COLO668 (cell line): ENCODE measurements at regions not wholly inside any gene's neighbourhood (a gene's known extent, or its start where the extent isn't known, plus 50 kb on each side); places are given as distances from the start of the nearest gene placed in this dataset.
"Not testable (repeated sequence)": the region's sequence is repeated elsewhere in the genome, so short reads cannot be mapped to it uniquely, and the experiment has no call there.

ENCODE experiments used
- DNase-seq: peaks from one replicate; lab custom pipeline; 2025; ENCODE audit not compliant: unreplicated experiment; lab: John Stamatoyannopoulos, UW

DNA sequence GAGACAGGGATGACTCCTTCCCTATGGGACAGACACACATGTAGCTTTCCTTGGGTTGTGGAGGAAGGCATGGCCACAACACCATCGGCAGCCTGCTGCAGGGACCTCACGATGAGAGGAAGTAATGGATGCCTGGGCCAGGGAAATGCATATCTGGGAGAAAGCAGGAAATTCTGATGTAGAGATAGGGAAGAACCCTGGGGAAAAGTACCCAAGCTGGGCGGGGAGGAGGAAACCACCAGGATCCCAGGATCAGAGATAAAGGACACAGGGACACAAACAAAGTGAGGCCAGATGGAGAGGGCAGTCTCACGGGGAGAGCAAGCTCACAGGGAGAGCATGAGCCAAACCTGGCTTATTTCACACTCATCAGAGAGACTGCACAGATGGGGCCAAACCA is 294.7 kb upstream of the TEKT4 start:
- not testable (repeated sequence) for DNase-seq

DNA sequence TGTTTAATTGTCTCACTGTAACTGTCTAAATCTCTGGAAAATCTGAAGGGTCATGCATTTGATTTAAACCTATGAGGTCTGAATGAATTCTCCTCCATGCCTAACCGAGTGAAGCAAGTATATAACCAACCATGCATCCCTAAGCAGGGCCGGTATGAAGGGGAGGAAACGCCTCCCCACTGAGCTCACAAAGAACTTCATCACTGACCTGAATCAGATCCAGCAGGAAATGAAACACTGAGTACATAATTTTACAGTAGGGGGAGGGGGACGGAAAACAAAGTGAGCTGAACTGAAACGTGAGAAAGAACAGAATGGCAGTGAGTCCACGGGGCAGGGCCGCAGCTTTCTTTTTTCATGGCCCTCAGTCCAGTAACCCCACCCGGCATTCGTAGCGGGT is 294.1 kb upstream of the TEKT4 start:
- DNase-seq: not testable (repeated sequence)

DNA sequence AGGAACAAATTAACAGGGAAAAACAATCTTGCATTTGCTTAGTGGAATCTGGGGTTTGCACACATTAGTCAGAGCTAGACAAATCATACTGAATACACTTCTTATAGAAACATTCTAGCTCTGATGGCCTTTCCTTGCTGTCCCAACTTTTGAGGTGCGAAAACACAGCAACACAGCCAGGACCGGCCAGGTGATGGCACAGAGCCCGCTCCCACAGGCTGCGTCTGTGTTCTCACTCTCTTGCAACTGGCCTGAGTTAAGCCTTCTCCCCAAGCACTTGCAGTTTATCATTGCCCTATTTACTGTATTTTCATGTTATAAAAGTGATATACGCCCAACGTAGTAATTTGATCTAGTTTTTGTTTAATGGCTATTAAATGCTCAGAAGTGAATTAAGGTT is 292.0 kb upstream of the TEKT4 start:
- not testable (repeated sequence) for DNase-seq

DNA sequence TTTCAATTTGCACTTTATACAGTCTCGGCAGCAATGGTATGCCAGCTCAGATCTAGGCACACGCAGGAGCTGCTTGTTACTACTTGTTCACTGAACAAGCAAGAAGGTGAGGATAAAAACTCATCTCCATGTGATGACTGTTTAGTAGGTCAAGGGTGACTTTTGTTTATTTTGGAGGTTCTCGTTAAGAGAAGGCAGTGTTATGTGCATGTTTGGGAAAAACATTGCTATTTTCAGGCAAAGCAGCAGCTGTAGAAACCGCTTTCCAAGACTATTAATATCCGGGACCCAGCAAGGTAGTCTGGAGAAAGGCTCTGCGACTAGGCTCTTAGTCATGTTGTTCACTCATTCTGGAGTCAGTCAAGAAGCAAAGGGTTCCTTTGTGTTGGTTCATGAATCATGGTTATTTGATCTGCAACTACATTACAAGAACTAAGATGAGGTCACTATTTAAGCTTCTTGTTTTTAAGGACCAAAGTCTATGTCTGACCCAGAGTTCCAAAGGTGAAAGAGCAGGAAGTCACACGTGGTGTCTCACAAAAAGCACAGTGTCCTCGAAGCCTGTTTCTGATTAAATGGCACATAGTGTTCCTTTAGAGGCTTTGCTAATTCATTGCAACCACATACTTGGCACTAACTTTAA is 288.0 kb upstream of the TEKT4 start:
- not testable (repeated sequence) for DNase-seq

DNA sequence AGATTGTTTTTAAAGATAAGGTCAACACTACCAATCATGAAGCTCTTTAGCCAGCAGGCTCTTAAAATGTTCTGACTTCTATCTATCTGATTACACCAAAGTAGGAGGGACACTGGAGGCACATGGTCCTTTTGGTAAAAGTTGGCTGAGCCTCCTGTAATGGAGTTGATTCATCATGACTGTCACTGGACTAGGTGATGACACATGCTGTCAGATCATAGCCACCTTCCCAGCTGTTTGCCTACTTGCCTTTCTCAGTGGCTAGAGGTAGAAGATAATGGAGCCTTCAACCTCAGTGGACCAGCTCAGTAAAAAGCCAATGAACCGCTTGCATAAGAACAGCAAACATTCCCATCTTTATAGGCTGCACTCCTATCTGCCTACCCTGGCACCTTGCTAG is 286.7 kb upstream of the TEKT4 start:
- DNase-seq: not testable (repeated sequence)

DNA sequence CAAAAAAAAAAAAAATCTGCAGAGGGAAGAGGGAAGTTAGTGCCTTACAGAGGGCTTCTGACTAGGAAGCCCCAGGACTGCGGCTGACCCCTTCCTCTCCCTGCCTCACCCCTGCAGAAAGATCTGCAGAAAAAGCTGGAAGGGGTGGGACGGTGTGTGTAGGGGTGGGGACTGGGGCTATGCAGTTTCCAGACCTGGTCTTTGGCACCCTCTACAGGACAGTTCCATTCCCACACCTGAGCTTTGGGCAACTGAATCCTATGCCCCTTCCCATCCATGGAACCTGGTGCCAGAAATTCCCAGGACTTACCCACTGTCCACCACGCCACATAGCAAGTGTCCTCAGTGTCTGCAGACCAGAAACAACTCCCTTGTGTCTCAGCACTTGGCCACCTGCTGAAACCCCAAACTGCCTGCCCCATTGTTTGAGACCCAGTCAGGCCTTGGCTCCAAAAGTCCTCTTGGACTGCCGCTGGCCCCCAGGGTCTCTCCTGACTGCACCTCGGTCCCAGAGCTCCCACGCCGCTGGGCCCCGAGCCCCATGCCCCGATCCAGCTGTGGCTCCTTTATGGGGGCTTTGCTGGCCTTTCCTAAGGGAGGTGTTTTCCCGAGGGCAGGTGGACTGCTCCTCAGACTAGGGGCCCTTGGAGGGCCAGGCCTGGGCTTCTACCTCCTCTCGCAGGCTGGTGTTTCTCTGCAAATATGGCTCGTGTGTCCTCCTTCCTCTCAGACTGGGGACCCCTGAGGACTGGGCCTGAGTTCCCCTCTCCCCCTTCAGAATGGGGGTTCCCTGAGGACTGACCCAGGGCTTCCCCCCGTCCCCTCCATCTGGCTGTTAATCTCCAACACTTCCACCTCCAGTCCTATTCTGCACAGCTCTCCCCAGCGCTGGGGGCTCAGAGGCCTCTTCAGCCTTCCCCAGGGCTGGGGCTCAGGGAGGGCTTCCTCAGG is 284.9 kb upstream of the TEKT4 start:
- DNase-seq: not testable (repeated sequence)

DNA sequence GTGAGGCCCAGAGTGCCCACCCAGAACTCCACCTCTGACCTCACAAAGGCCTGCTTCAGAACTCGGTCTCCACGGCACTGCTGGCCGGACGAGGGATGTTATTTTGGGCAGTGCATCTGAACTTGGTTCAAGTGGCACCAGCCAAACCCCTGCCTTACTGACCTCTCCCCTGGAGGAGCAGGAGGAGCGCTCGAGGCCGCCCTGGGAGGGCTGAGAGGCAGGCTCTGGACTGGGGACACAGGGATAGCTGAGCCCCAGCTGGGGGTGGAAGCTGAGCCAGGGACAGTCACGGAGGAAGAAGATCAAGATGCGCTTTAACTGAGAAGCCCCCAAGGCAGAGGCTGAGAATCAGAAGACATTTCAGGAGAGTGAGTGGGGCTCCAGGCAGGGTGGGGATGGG is 284.2 kb upstream of the TEKT4 start:
- not testable (repeated sequence) for DNase-seq

DNA sequence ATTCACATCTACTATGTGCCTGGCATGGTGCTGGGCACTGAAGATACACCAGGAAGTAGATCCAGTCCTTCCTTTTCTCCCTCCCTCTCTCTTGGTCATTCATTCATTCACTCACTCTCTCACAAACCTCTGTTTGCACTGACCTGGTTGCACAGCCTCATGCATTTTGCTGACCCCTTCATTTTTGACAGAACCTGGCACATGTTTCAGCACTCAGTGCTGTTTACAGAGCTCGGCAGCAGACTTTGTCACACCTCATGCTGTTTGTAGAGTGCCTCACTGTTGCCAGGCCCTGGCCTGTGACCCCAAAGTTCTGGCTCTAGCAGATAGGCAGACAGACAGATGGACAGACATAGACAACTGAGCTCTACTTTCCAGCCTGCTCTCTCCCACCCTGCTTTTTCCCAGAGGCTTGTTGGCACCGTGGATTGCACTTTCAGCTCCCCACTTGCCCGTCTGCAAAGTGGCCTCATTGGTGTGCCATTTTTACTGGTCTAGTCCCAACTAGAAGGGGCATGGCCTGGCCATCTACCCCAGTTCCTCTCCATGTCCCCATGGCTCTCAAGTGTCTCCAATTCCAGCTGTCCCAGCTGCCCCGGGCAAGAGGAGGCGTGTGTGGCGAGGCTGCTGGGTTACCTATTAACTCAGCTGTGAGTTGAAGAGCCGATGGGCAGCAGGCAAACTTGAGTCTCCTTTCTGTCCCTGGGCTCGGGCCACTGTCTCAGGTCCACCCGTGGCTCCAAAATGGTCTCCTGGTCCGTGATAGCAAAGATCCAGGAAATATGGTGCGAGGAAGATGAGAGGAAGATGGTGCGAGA is 277.0 kb upstream of the TEKT4 start:
- DNase-seq: not testable (repeated sequence)

DNA sequence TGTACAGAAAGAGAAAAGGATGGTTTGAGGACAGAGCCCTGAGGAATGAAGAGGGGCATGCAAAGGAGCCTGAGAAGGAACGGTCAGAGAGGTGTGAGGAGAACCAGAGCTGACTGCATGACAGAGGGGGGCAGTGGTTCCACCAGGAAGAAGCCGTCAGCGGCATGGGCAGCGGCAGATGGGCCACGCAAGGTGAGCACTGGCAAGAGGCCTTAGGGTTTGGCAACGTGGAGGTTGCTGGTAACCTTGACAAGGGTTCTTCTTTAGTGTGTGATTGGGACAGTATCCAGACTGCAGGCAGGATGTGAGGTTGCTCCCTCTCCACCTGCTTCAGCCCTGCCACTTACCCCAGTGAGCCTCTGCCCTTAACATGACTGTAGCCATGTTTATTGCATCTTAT is 275.3 kb upstream of the TEKT4 start:
- not testable (repeated sequence) for DNase-seq

DNA sequence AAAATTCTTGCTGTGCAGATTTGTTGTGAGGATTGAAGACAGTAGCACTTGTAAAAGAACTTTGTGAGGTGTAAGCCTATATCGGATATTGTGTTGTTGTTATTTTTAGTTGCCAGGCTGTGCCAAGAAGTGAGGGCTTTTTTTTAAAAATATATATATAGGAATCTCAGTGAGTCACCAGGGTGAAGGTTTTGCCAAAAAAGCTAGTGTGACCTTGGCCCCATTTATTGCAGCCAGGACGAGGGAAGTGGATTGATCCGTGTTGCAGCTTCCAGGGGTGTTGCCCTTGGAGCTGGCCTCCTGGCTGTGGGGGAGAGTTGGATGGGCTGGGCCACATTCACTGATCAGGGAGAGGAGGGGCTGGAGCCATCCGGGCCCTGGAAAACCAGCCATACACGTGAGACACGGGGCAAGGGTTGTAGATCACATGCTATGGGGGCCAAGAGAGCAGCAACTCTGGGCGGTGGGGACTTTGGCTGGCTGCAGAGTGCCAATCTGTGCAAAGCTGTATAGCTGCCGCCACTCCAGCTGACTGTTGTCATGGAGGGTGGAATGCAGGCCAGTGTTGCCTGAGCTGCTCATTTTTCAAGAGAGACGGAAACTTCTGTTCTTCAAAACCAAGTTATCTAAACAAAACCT is 273.0 kb upstream of the TEKT4 start:
- not testable (repeated sequence) for DNase-seq

DNA sequence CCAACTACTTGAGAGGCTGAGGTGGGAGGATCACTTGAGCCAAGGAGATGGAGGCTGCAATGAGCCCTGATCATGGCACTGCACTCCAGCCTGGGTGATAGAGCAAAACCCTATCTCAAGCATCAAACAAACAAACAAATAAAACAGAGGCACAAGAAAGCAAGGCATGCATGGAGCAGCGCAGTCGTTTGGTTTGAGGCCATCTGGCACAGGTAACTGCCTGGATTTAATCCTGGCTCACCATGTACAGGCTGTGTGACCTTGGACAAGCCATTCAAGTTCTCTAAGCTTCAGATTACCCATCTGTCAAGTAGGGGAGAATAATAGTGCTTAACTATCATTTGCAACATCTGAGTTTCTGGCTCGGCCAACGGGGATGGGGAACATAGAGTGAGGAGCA is 270.3 kb upstream of the TEKT4 start:
- not testable (repeated sequence) for DNase-seq

DNA sequence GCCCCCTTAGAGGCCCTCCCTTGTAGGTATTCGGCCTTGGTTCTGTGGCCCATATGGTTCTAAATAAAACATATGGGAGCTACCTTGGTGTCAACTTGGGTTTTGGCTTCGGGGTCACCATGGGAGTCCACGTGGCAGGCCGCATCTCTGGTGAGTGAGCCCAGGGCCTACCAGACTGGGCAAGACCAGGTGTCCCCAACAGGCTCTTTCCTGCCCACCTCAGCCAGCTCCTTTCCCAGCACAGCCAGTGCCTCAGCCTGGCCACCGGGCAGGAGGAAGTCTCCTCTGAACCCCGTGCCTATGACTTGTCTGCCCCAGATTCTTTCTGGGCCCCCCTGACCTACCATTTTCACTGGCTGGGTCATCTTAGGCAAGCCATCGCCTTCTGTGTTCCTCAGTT is 268.8 kb upstream of the TEKT4 start:
- no peak for DNase-seq

DNA sequence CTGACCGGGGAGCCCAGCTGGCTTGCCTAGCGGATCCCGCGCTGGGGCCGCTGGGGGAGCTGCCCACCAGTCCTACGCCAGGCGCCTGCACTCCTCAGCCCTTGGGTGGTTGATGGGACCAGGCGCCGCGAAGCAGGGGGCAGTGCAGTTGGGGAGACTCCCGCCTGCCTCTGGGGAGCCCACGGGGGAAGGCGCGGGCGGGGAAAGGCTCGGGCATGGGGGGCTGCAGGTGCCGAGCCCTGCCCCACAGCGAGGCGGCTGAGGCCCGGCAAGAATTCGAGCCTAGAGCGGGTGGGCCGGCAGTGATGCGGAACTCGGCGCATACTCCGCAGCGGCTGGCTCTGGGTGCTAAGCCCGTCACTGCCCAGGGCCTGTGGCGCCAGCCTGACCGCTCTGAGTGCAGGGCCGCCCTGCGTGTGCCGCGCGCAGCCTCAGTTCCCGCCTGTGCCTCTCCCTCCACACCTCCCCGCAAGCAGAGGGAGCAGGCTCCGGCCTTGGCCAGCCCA is 249.1 kb upstream of the TEKT4 start:
- DNase-seq: no peak

DNA sequence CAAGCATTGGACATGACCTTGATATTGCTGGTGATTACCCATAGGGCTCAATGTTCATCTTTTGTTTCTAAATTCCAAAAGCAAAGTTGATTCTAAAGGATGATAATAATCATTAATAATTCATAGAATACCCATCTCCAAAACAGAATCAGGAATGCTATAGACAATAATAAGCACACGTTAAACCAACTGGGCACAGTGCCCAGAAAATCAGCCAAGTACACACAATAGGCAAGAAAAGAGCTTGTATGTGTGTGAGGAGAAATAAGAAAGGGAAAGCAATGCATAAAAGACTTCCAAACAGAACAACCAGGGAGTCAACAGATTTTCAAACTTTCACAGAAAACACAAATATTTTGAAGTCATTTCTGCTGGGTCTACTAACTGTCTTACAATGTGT is 242.3 kb upstream of the TEKT4 start:
- peak; percentile 3 for DNase-seq

DNA sequence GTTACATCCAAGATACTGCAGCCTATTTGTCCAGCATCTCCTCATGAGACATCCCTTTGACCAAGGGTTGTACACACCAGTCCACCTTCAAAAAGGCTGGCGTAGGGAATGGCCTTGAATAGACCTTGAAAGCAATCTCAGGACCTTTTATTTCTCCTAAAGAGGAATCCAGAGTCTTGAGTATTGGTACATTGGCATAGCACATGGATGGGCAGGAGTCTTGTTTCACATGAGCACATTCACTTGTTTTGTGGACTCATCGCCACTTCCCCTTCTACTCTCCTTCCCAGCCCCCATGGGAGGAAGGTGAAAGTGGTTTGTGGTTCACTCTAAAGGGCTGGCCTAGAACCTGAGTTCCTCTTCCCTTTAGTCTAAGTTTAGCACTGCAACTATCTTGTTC is 229.8 kb upstream of the TEKT4 start:
- DNase-seq: not testable (repeated sequence)

DNA sequence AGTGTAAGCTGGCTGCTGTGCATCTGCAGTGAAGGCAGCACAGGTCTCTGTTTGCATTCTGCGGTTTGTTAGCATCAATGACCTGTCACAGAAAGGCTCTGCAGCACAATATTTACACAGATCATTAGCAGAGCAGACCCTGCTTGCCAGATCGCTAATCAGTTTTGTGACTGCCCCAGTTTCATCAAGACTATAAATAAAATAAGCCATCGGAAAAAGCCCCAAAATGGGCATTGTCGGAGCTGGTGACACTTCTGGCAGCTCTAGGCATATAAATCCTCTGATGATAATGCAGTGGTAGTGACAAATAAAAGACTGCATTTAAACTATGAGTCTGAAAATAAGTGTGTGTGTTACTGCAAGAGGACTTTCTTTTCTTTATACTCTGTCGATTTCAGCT is 219.1 kb upstream of the TEKT4 start:
- DNase-seq: not testable (repeated sequence)

DNA sequence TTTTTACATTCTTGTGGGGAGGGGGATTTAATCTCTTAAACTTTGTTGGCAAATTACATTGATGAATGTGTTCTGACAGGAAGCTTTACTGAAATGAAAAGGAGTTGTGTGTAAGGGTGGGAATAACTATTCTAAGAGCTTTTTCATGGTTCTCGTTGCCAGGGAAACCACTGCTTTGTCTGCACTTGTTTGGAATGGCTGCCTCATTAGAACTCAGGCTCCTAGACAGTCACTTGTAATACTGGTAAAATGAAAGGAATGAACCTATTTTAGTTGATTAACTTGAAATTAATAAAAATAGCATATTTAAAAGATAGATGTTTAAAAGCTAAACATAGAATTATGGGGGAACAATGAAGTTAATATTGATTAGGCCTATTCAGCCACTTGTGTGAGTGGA is 201.4 kb upstream of the TEKT4 start:
- not testable (repeated sequence) for DNase-seq

DNA sequence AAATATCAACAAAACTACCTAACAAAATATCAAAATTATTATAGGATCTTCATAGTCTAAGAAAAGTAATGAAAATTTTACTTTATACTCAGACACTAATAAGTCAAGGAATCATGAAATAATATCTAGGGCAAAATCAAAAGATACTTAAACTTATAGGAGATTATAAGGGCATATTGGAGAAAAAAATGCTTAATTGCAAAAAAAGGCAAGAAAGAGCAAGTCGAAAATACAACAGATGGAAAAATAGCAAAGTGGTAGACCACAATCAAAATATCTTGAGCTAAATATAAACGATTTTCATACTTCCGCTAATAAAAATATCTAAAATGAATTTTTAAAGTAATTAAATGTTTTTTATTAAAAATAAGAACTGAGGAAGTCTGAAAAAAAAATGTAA is 177.0 kb upstream of the TEKT4 start:
- DNase-seq: not testable (repeated sequence)

DNA sequence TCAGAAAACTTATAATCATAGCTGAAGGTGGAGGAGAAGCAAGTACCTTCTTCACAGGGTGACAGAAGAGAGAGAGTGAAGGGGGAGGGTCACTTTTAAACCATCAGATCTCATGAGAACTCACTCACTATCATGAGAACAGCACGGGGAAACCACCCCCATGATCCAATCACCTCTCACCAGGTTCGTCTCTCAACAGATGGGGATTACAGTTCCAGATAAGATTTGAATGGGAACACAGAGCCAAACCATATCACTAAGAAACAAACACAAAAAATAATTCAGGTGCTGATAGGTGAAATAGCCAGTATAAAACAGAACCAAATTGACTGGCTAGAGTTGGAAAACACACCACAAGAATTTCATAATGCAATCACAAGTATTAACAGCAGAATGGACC is 162.2 kb upstream of the TEKT4 start:
- not testable (repeated sequence) for DNase-seq

DNA sequence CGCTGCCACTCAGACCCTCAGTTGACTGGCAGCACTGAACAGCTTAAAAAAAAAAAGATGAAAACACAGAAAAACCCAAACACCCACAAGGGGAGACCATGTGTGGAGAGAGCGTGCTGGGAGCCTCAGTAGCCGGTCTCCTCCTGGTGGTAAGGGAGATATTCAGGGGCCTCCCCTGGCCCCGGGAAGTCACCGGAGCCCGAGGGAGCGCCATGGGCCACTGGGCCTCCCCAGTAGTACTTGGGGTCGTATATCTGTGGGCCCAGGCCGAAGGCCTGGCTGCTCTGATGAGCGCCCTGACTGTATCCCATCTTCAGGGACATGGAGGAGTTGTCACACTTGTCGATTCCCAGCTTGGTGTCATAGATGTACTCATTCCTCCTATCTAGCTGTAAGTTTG is 145.7 kb upstream of the TEKT4 start:
- DNase-seq: no peak

DNA sequence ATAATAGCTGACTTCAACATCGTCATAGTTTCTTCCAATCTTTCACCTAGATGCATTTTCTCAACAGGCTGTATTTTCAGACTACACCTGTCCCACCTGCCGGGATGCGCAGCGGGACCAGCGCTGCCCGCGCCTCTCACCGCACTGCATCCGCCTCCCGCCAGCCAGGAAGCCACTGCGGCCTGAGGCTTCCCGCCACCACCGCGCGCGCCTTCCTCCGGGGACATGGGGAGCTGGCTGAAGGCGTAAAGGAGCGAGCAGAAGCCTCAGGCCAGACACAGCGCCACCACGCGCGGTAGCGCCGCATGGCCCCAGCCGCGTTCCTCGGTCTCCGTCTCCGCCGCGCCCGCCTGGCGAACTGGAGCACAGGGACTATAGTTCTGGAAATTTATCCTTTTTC is 135.7 kb upstream of the TEKT4 start:
- DNase-seq: not testable (repeated sequence)
